ENCODE measurements at regions not wholly inside any gene's neighbourhood (a gene's known extent, or its start where the extent isn't known, plus 50 kb on each side); places are given as distances from the start of the nearest gene placed in this dataset.
"Not testable (repeated sequence)": the region's sequence is repeated elsewhere in the genome, so short reads cannot be mapped to it uniquely, and the experiment has no call there.

GRCh38 chr6:15752820-15753219, 90.0 kb upstream of the DTNBP1 start:
- Mint-ChIP-seq H3K27ac (no peak overlapping the region), H3K9me3 (peaks cover 0 to under 1% (median 0%) of the 10 kb centered on the region in 9 donors), H3K4me3 (no peak overlapping the region), H3K36me3 (no peaks in the 10 kb centered on the region), H3K27me3 (peaks cover 0 to 3% (median 0%) of the 10 kb centered on the region in 5 donors), H3K4me1 (no peaks in the 10 kb centered on the region)
- POLR2A ChIA-PET = interaction anchor here (0.9 kb wide), 1 partner anchor 567 kb away, joined by 3 read pairs; no protein-coding TSS in a partner anchor
- ATAC-seq = no peak
- no peak for DNase-seq

DNA sequence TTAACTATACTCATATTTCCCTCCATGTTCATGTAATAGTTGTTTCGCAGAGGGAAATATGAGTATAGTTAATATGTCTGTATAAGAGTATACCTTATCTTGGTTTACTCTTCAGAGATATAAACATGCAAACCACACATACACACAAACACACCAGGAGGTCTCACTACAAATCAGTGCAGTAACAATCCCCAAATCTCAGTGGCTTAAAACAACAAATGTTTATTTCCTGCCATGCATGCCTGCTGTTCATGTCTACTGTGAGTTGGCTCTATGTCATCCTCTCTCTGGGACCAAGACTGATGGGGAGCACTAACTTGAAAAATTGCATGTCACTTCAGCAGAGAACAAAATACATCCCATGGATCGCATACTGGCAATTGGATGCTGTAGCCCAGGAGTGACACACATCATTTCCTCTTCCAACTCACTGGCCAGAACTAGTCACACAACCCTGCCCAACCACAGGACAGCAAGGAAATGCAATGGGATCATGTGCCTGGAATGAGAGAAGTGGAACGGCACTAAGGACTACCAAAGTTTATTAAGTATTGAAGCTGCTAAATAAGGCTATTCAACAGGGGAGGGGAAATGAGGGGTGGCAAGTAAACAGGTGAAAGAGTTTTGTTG, 89.0 kb upstream of the DTNBP1 start:
- ATAC-seq (no peak), DNase-seq (no peak)
- Mint-ChIP-seq H3K4me3 (no peak overlapping the region), H3K9me3 (no peaks in the 10 kb centered on the region), H3K27me3 (peaks cover 0 to 3% (median 0%) of the 10 kb centered on the region in 5 donors), H3K36me3 (no peaks in the 10 kb centered on the region), H3K4me1 (no peaks in the 10 kb centered on the region), H3K27ac (no peak overlapping the region)
- POLR2A ChIA-PET = no interaction called here

GRCh38 chr6:15748341-15748740, 85.5 kb upstream of the DTNBP1 start:
- no peak for ATAC-seq
- DNase-seq = no peak
- no peaks in the 10 kb centered on the region for H3K36me3 Mint-ChIP-seq
- no peak overlapping the region for H3K27ac Mint-ChIP-seq
- POLR2A ChIA-PET = no interaction called here
- no peak overlapping the region for H3K4me3 Mint-ChIP-seq
- H3K27me3 Mint-ChIP-seq = peaks cover 0 to 7% (median 3%) of the 10 kb centered on the region in 5 donors
- H3K4me1 Mint-ChIP-seq = no peaks in the 10 kb centered on the region
- no peaks in the 10 kb centered on the region for H3K9me3 Mint-ChIP-seq

- POLR2A ChIA-PET = no interaction called here
- ATAC-seq = no peak
- no peaks in the 10 kb centered on the region for H3K36me3 Mint-ChIP-seq
- H3K27me3 Mint-ChIP-seq = peaks cover 0 to 7% (median 3%) of the 10 kb centered on the region in 5 donors
- H3K4me1 Mint-ChIP-seq = no peaks in the 10 kb centered on the region
- no peak overlapping the region for H3K4me3 Mint-ChIP-seq
- no peak overlapping the region for H3K27ac Mint-ChIP-seq
- DNase-seq = no peak
- no peaks in the 10 kb centered on the region for H3K9me3 Mint-ChIP-seq
Observed at GRCh38 chr6:15747354-15747883, 84.6 kb upstream of the DTNBP1 start.

GRCh38 chr6:15745781-15746180, 83.0 kb upstream of the DTNBP1 start:
- H3K4me1 Mint-ChIP-seq = no peaks in the 10 kb centered on the region
- DNase-seq (no peak), ATAC-seq (no peak)
- H3K36me3 Mint-ChIP-seq = no peaks in the 10 kb centered on the region
- no peak overlapping the region for H3K27ac Mint-ChIP-seq
- H3K9me3 Mint-ChIP-seq = peaks cover 0 to 4% (median 0%) of the 10 kb centered on the region in 9 donors
- no peak overlapping the region for H3K4me3 Mint-ChIP-seq
- H3K27me3 Mint-ChIP-seq = peaks cover 0 to 7% (median 3%) of the 10 kb centered on the region in 5 donors
- POLR2A ChIA-PET = no interaction called here

DNA sequence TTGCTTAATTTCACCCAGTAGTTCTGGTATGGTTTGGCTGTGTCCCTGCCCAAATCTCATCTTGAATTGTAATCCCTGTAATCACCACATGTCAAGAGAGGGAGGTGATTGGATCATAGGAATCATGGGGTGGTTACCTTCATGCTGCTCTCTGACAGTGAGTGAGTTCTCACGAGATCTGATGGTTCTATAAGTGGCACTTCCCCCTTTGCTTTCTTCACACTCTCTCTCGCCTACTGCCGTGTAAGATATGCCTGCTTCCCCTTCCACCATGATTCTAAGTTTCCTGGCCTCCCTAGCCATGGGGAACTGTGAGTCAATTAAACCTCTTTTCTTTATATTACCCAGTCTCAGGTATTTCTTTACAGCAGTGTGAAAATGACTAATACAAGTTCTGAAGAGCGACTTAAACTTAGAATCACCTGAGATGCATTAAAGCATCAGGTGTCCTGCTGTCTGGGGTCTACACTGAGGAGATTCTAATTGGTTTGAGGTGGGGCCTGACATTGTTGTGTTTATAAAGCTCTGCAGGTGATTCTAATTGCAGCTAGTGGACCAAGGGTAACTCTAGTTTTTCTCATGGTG, 82.1 kb upstream of the DTNBP1 start:
- DNase-seq = no peak
- Mint-ChIP-seq H3K4me3 (no peak overlapping the region), H3K36me3 (no peaks in the 10 kb centered on the region), H3K4me1 (no peaks in the 10 kb centered on the region), H3K27me3 (peaks cover 0 to 7% (median 3%) of the 10 kb centered on the region in 5 donors), H3K27ac (no peak overlapping the region), H3K9me3 (peaks cover 0 to 4% (median 0%) of the 10 kb centered on the region in 9 donors)
- no peak for ATAC-seq
- POLR2A ChIA-PET = no interaction called here

DNA sequence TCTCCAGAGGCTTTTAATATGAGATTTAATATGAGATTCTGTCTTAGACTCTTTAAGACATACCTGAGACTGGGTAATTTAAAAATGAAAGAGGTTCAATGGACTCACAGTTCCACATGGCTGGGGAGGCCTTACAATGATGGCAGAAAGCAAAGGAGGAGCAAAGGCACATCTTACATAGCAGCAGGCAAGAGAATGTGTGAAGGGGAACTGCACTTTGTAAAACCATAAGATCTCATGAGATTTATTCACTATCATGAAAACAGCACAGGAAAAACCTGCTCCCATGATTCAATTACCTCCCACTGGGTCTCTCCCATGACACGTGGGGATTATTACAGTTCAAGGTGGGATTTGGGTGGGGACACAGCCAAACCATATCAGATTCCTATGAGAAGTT, 79.2 kb upstream of the DTNBP1 start:
- H3K27me3 Mint-ChIP-seq = not testable (repeated sequence)

DNA sequence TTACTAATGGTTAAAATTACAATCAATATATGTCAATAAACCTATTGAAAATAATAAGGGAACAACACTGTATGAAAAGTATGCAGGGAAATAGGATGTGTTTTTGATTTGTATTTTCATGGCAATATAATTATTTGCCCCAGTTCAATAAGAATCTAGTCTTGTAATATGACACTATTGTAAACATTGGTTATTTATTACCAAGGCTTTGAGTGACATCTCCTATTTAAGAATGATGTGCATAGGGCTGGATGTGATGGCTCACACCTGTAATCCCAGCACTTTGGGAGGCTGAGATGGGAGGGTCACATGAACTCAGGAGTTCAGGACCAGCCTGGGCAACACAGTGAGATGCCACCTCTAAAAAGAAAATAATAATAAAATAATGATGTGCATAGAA, 78.6 kb upstream of the DTNBP1 start:
- Mint-ChIP-seq H3K36me3 (no peaks in the 10 kb centered on the region), H3K27ac (no peak overlapping the region)
- no peak for ATAC-seq

More for the DNA sequence above, 79.2 kb upstream of the DTNBP1 start:
- H3K36me3 Mint-ChIP-seq, H3K4me1 Mint-ChIP-seq, POLR2A ChIA-PET, H3K4me3 Mint-ChIP-seq, DNase-seq, H3K9me3 Mint-ChIP-seq, H3K27ac Mint-ChIP-seq, ATAC-seq: not testable (repeated sequence)

DNA sequence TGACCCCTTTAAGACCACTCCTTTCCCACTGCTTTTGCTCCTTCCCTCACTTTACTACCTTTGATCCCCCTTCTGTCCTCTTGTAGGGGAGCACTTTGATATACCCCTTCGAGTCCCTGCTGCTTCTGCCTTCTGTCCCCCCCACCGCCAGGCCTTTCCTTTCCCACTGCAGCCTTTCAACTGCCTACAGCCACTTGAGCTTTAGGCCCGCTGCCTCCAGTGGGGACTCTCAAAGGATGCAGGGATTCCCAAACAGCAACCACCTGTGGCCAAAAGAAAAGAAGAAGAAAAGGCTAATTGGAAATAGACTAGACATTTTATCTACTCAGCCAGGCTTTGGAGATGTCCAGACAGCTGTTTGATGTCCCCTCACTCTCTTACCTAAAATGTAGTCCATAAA, 77.0 kb upstream of the DTNBP1 start:
- DNase-seq (no peak), ATAC-seq (no peak)
- Mint-ChIP-seq H3K4me1 (peaks cover 0 to 2% (median 0%) of the 10 kb centered on the region in 4 donors), H3K27ac (no peak overlapping the region), H3K36me3 (no peaks in the 10 kb centered on the region), H3K9me3 (peaks cover 0 to 5% (median 0%) of the 10 kb centered on the region in 9 donors), H3K4me3 (no peak overlapping the region), H3K27me3 (peaks cover 0 to 7% (median 5%) of the 10 kb centered on the region in 5 donors)
- POLR2A ChIA-PET = no interaction called here

More for the DNA sequence above, 78.6 kb upstream of the DTNBP1 start:
- POLR2A ChIA-PET = no interaction called here
- Mint-ChIP-seq H3K9me3 (peaks cover 0 to 5% (median 0%) of the 10 kb centered on the region in 9 donors), H3K27me3 (peaks cover 0 to 9% (median 3%) of the 10 kb centered on the region in 5 donors), H3K4me1 (no peaks in the 10 kb centered on the region), H3K4me3 (no peak overlapping the region)
- DNase-seq = no peak

DNA sequence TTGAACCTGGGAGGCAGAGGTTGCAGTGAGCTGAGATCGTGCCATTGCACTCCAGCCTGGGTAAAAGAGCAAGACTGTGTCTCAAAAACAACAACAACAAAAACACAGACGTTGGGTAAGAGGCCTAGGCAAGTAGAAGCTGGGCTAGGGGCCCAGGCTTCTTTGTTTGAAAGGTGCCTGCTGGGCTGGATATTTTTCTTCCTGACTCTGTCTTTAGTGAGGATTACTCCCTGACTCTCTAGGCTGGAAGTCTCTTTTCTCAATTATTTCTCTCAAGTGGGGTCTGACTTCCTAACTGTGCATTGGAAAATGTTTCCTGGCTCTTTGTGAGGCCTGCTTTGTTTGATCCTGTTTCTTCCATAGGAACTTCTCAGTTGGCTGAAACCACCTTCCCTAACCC, 76.5 kb upstream of the DTNBP1 start:
- no peak for DNase-seq
- peaks cover 0 to 2% (median under 1%) of the 10 kb centered on the region in 4 donors for H3K4me1 Mint-ChIP-seq
- no peak overlapping the region for H3K27ac Mint-ChIP-seq
- peaks cover 0 to 5% (median 0%) of the 10 kb centered on the region in 9 donors for H3K9me3 Mint-ChIP-seq
- H3K27me3 Mint-ChIP-seq = peaks cover 0 to 7% (median 3%) of the 10 kb centered on the region in 5 donors
- POLR2A ChIA-PET = no interaction called here
- no peak overlapping the region for H3K4me3 Mint-ChIP-seq
- no peaks in the 10 kb centered on the region for H3K36me3 Mint-ChIP-seq
- ATAC-seq = no peak

DNA sequence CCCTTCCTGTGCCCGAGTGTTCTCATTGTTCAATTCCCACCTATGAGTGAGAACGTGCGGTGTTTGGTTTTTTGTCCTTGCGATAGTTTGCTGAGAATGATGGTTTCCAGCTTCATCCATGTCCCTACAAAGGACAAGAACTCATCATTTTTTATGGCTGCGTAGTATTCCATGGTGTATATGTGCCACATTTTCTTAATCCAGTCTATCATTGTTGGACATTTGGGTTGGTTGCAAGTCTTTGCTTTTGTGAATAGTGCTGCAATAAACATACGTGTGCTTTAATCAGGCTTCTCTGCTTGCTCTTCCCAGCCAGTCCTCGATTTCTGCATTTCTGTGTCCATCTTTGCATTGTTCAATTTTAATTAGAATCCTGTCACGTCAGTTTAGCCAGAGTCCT, 75.4 kb upstream of the DTNBP1 start:
- H3K9me3 Mint-ChIP-seq = not testable (repeated sequence)
- H3K27me3 Mint-ChIP-seq = peaks cover 0 to 10% (median 2%) of the 10 kb centered on the region in 5 donors

GRCh38 chr6:15736297-15736696, 73.5 kb upstream of the DTNBP1 start:
- ATAC-seq (no peak), DNase-seq (no peak)
- no peak overlapping the region for H3K4me3 Mint-ChIP-seq
- peaks cover 0 to 10% (median 2%) of the 10 kb centered on the region in 5 donors for H3K27me3 Mint-ChIP-seq
- no peak overlapping the region for H3K27ac Mint-ChIP-seq
- H3K36me3 Mint-ChIP-seq = no peaks in the 10 kb centered on the region
- POLR2A ChIA-PET = no interaction called here
- peaks cover 0 to 5% (median 0%) of the 10 kb centered on the region in 9 donors for H3K9me3 Mint-ChIP-seq
- peaks cover 0 to 12% (median 4%) of the 10 kb centered on the region in 4 donors for H3K4me1 Mint-ChIP-seq

More for the DNA sequence above, 75.4 kb upstream of the DTNBP1 start:
- POLR2A ChIA-PET, ATAC-seq, H3K4me1 Mint-ChIP-seq, DNase-seq, H3K27ac Mint-ChIP-seq, H3K36me3 Mint-ChIP-seq, H3K4me3 Mint-ChIP-seq: not testable (repeated sequence)

DNA sequence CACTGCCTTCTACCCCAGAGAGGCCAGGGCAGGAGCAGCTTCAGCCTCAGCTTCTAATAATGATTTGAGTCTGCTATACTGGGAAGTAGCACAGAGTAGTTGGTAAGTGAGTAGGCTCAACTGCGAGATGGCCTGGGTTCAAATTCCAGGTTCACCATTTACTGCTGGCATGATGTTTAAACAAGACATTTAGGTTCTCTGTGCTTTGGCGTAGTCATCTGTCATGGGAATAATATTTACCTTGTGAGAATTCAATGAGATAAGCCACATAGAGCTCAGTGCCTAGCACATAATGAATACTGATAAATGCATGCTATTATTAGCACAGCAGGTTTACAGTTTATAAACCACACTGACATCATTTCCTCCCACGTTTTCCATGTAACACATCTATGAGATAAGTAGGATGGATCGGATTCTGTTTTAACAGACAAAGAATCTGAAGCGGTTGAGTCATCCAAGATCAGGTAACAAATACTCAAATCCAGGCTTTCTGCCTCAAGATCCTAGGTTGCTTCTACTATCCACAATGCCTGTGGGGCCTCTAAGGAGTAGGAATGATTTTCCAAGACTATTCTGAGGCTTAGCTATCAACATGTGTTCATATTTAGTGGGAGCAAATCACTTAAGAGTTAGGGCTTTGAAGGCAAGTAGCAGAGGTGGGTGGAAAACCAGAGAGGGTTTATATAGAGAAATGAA, 72.9 kb upstream of the DTNBP1 start:
- Mint-ChIP-seq H3K27ac (no peak overlapping the region), H3K4me1 (peaks cover 0 to 12% (median 4%) of the 10 kb centered on the region in 4 donors), H3K27me3 (peaks cover 0 to 10% (median 2%) of the 10 kb centered on the region in 5 donors), H3K9me3 (peaks cover 0 to 5% (median 0%) of the 10 kb centered on the region in 9 donors), H3K4me3 (no peak overlapping the region), H3K36me3 (no peaks in the 10 kb centered on the region)
- no peak for DNase-seq
- POLR2A ChIA-PET = no interaction called here
- no peak for ATAC-seq

Data from naive thymus-derived CD8-positive, alpha-beta T cell (primary cell).